ENCODE measurements at regions not wholly inside any gene's neighbourhood (a gene's known extent, or its start where the extent isn't known, plus 50 kb on each side); places are given as distances from the start of the nearest gene placed in this dataset.

GRCh38 chr17:72591289-72592241 is 470.7 kb downstream of the SOX9 start:
- no peak for TF ChIP-seq POLR2A (IDR thresholded peaks at IDR 0.05; ENCODE audit: low read length)
- no peak for TF ChIP-seq GATA1 (IDR thresholded peaks at IDR 0.05; ENCODE audit: low read depth, low read length)
